ENCODE measurements at regions not wholly inside any gene's neighbourhood (a gene's known extent, or its start where the extent isn't known, plus 50 kb on each side); places are given as distances from the start of the nearest gene placed in this dataset.

DNA sequence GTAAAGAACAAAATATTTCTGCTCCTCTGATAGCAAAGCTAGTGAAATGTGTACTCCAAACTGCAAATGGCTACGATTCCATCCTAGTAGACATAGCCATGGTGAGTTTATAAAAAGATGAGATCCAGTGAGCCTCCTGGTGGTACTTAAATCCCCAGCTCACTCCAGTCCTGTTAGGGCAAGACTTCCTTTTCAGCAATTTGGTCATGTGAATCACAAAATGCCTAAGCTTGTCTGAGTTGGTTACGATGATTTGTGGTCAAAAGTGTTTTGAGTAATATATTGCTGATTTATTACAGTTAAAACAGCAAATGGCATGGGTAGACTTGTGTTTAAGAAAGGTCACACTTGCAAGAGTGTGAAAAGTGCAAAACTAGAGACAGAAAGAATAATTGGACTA is 102.7 kb upstream of the NAV3 start:
- intact Hi-C loops (cut with DNase I; ENCODE audit: low total_unique reads): no loop called here
- no peak overlapping the region for H3K4me3 ChIP-seq (ENCODE audit: low read depth, poor library complexity, severe bottlenecking)
- TF ChIP-seq, protein P1, sequence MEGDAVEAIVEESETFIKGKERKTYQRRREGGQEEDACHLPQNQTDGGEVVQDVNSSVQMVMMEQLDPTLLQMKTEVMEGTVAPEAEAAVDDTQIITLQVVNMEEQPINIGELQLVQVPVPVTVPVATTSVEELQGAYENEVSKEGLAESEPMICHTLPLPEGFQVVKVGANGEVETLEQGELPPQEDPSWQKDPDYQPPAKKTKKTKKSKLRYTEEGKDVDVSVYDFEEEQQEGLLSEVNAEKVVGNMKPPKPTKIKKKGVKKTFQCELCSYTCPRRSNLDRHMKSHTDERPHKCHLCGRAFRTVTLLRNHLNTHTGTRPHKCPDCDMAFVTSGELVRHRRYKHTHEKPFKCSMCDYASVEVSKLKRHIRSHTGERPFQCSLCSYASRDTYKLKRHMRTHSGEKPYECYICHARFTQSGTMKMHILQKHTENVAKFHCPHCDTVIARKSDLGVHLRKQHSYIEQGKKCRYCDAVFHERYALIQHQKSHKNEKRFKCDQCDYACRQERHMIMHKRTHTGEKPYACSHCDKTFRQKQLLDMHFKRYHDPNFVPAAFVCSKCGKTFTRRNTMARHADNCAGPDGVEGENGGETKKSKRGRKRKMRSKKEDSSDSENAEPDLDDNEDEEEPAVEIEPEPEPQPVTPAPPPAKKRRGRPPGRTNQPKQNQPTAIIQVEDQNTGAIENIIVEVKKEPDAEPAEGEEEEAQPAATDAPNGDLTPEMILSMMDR (IDR thresholded peaks at IDR 0.05): no peak
- TF ChIP-seq POLR2A (IDR thresholded peaks at IDR 0.05): no peak
- 56 to 59% methylated on average over 2 of the region's 2 CpGs for WGBS, 2 donors
- no peak for DNase-seq (ENCODE audit: low spot score in 2 of 2)

DNA sequence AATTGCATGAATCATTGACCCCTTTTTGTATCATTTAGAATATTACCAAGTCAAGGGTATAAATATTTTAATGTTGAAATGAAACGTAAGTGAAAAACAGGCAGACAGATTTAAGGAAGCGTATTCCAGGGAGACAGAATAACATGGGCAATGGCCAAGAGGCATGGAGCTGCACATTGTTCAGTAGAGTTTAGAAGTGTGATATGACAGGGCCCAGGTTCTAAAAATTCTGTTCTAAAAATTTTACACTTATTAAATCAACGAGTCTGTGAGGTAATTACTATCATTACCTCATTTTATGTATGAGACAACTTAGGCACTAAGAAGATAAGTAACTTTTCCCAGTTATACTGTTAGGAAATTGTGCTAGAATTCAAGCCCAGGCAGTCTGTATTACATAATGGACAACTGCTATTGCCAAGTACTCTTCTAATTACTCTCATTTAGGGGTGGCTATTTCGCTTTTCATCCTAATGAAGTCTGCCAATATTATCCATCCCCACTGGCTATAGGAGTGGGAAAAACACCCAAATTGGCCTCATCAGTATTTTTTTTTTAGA is 103.2 kb upstream of the NAV3 start:
- WGBS, 2 donors: 52 to 56% methylated on average over 4 of the region's 4 CpGs
- intact Hi-C loops (cut with DNase I; ENCODE audit: low total_unique reads): no loop called here
- no peak for DNase-seq (ENCODE audit: low spot score in 2 of 2)
- H3K4me3 ChIP-seq (ENCODE audit: low read depth, poor library complexity, severe bottlenecking): no peak overlapping the region
- TF ChIP-seq, protein P1 (IDR thresholded peaks at IDR 0.05): no peak
- no peak for TF ChIP-seq POLR2A (IDR thresholded peaks at IDR 0.05)

DNA sequence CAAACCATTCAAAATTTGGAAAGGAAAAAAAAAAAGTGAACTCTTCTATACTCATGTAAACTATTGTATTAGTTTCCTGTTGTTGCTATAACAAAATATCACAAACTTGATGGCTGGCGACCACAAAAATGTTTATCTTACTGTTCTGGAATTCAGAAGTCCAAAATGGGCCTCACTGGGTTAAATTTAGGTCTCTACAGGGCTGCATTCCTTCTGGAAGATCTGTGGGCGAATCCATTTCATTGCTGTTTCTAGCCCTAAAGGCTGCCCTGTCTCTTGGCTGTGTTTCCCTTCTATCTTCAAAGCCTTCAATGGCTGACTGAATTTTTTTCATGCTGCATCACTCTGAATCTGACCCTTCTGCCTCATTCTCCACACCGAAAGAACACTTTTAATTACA is 105.1 kb upstream of the NAV3 start:
- H3K4me3 ChIP-seq (ENCODE audit: low read depth, poor library complexity, severe bottlenecking): no peak overlapping the region
- intact Hi-C loops (cut with DNase I; ENCODE audit: low total_unique reads): no loop called here
- DNase-seq (ENCODE audit: low spot score in 2 of 2): no peak
- 75 to 87% methylated on average over 3 of the region's 3 CpGs for WGBS, 2 donors
- TF ChIP-seq POLR2A (IDR thresholded peaks at IDR 0.05): no peak
- TF ChIP-seq, protein P1 (IDR thresholded peaks at IDR 0.05): no peak

DNA sequence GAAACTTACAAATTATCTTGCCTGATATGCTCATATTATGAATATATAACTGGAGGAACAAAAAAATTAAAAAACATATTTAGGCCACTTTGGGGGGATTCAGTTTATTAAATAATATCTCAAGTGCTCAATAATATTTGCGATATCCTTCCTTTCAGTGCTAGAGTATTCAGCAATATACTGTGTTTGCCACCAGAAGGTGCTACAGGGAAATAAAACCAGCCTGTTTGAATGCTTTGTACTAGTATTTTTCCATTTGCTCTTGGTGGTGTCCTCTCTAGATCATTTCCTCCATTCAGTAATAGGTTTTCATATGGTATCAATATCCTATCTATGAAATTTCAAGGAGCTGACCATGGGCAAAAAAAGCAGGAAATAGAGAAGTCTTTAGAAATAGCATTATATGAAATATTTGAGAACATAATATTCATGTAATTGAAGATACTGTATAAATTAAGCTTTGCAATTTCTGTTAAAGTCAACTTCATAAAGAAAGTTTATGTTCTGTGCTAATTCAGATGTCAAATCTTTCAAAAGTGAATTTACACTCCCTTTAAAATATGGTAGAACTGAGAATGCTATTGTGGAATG is 106.2 kb upstream of the NAV3 start:
- DNase-seq (ENCODE audit: low spot score in 2 of 2): no peak
- H3K4me3 ChIP-seq (ENCODE audit: low read depth, poor library complexity, severe bottlenecking): no peak overlapping the region
- no peak for TF ChIP-seq POLR2A (IDR thresholded peaks at IDR 0.05)
- TF ChIP-seq, protein P1 (IDR thresholded peaks at IDR 0.05): no peak
- WGBS, 2 donors: 67 to 83% methylated on average over 1 of the region's 1 CpG
- intact Hi-C loops (cut with DNase I; ENCODE audit: low total_unique reads): loop anchor here (5.0 kb wide), 1 partner anchor 1397 kb away; no protein-coding TSS in a partner anchor

DNA sequence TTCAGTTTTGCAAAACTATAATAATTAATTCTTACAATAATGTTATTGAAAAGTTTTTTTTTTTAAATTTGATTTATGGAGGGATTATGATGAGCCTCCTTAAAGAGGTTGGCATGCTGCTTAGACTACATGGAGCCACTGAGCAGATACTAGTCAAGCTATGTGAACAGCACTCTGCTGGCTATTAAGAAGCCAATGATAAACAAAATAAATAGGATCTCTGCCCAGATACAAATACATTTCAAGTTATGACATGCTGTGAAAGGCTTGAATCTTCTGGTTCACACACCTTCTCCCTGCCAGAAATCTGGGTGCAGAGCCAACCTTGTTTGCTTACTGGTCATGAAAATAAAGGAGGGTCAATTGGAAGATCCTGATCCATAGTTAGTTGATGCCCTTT is 107.4 kb upstream of the NAV3 start:
- intact Hi-C loops (cut with DNase I; ENCODE audit: low total_unique reads): loop anchor here (5.0 kb wide), 1 partner anchor 1396 kb away; no protein-coding TSS in a partner anchor
- TF ChIP-seq POLR2A (IDR thresholded peaks at IDR 0.05): no peak
- TF ChIP-seq, protein P1 (IDR thresholded peaks at IDR 0.05): no peak

DNA sequence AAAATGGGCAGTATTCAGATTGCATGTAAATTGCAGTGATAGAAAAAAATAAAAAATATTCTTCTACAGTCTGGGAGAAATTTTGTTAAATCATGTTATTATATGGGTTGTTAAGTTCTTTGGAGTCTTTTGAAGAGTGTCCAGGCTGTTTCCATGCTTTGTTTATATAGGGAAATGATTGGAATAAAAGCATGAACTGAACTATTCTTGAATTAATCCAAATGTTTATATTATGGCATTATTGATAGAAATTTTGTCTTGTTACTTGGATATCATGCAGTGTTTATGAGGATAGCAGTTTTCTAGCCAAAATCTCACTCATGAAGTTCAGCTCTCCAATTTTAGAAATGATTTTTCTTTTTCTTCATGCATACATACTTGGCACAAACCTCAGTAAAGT is 108.2 kb upstream of the NAV3 start:
- no peak for TF ChIP-seq POLR2A (IDR thresholded peaks at IDR 0.05)
- TF ChIP-seq, protein P1 (IDR thresholded peaks at IDR 0.05): no peak
- no peak overlapping the region for H3K4me3 ChIP-seq (ENCODE audit: low read depth, poor library complexity, severe bottlenecking)
- intact Hi-C loops (cut with DNase I; ENCODE audit: low total_unique reads): loop anchor here (5.0 kb wide), 1 partner anchor 1395 kb away; no protein-coding TSS in a partner anchor
- DNase-seq (ENCODE audit: low spot score in 2 of 2): no peak

More for the DNA sequence above, 107.4 kb upstream of the NAV3 start:
- DNase-seq (ENCODE audit: low spot score in 2 of 2): no peak
- H3K4me3 ChIP-seq (ENCODE audit: low read depth, poor library complexity, severe bottlenecking): no peak overlapping the region
